H1 (cell line): ENCODE measurements at regions not wholly inside any gene's neighbourhood (a gene's known extent, or its start where the extent isn't known, plus 50 kb on each side); places are given as distances from the start of the nearest gene placed in this dataset.

Source experiments
- CTCF ChIA-PET: fragments of 300-600 bp; sonication (Branson Sonifier 250); formaldehyde crosslinking; loops from one replicate; lab custom pipeline; 2021; ENCODE audit not compliant: partially characterized antibody; lab: Charles Lee
- POLR2A ChIA-PET: fragments of 300-600 bp; sonication (Branson Sonifier 250); formaldehyde crosslinking; loops from one replicate; lab custom pipeline; 2021; ENCODE audit warnings: inconsistent platforms; ENCODE audit not compliant: partially characterized antibody; lab: Charles Lee
- DNase-seq, 2 experiments: peaks; one replicate each; pipeline versions ENCODE4 v3.0.0 to v3.0.0-alpha.2; 2010 to 2022; ENCODE audit warnings: low spot score in 2 of 2, low read depth in 1 of 2, mixed read lengths in 1 of 2
- FAIRE-seq: peaks from 2 replicates; lab custom pipeline; 2011; peaks lifted over from hg19 to GRCh38; lab: Jason Lieb, UNC
- H2AFZ ChIP-seq: 2 replicates; pipeline ENCODE4 v1.8.1; 2012; ENCODE audit warnings: low read length, inconsistent platforms
- H2AK5ac ChIP-seq: 2 replicates; pipeline ENCODE4 v1.6.1; 2013; ENCODE audit warnings: low read depth, low read length
- H2BK120ac ChIP-seq: replicated peaks from 2 replicates; pipeline ENCODE3; 2013; ENCODE audit warnings: low read depth, low read length, inconsistent platforms
- H2BK12ac ChIP-seq: 2 replicates; pipeline ENCODE4 v1.6.1; 2013; ENCODE audit warnings: low read depth, low read length
- H2BK15ac ChIP-seq: 2 replicates; pipeline ENCODE4 v1.6.1; 2013; ENCODE audit warnings: low read length
- H2BK20ac ChIP-seq: 2 replicates; pipeline ENCODE4 v1.6.1; 2013; ENCODE audit warnings: low read length
- H2BK5ac ChIP-seq: 2 replicates; pipeline ENCODE4 v1.6.1; 2013; ENCODE audit warnings: low read depth, low read length
- H3K14ac ChIP-seq: 2 replicates; pipeline ENCODE4 v1.6.1; 2013; ENCODE audit warnings: inconsistent platforms; ENCODE audit not compliant: insufficient read length
- H3K18ac ChIP-seq: 2 replicates; pipeline ENCODE4 v1.6.1; 2013; ENCODE audit warnings: low read length; ENCODE audit errors: extremely low read depth
- H3K23ac ChIP-seq: 2 replicates; pipeline ENCODE4 v1.6.1; 2013; ENCODE audit warnings: inconsistent platforms; ENCODE audit not compliant: insufficient read length
- H3K23me2 ChIP-seq: 2 replicates; pipeline ENCODE4 v1.6.1; 2013; ENCODE audit warnings: low read depth, low read length
- H3K27ac ChIP-seq: 2 replicates; pipeline ENCODE4 v1.6.1; 2011; ENCODE audit warnings: low read depth, low read length, inconsistent platforms
- H3K27me3 ChIP-seq, 4 experiments: replicated peaks in 1 of 4; 1 replicate in 1 of 4; 2 replicates in 3 of 4; pipeline versions ENCODE4 v1.6.1 to v1.8.1; 2011 to 2013; ENCODE audit warnings: low read length in 3 of 4, mild to moderate bottlenecking in 3 of 4, inconsistent platforms in 2 of 4, mixed read lengths in 2 of 4, moderate library complexity in 1 of 4; ENCODE audit not compliant: control insufficient read depth in 3 of 4, insufficient read depth in 3 of 4; ENCODE audit errors: extremely low read depth in 1 of 4
- H3K36me3 ChIP-seq, 4 experiments: 2 replicates each; pipeline versions ENCODE4 v1.6.1 to v1.8.1; 2011 to 2013; ENCODE audit warnings: mild to moderate bottlenecking in 4 of 4, low read length in 3 of 4, moderate library complexity in 2 of 4, control low read depth in 1 of 4, inconsistent platforms in 1 of 4; ENCODE audit not compliant: insufficient read depth in 4 of 4, control insufficient read depth in 2 of 4
- H3K4ac ChIP-seq: replicated peaks from 2 replicates; pipeline ENCODE3; 2013; ENCODE audit warnings: low read length, low read depth, mixed read lengths, inconsistent platforms; ENCODE audit not compliant: insufficient read length
- H3K4me1 ChIP-seq, 4 experiments: replicated peaks in 1 of 4; 1 replicate in 1 of 4; 2 replicates in 3 of 4; pipeline versions ENCODE4 v1.6.1 to v1.8.1; 2011 to 2013; ENCODE audit warnings: low read length in 3 of 4, inconsistent platforms in 2 of 4, mixed read lengths in 1 of 4; ENCODE audit not compliant: insufficient read depth in 4 of 4, control insufficient read depth in 3 of 4
- H3K4me2 ChIP-seq, 2 experiments: 2 replicates each; pipeline versions ENCODE4 v1.6.1 to v1.8.1; 2011 to 2013; ENCODE audit warnings: low read depth in 2 of 2, low read length in 2 of 2, control low read depth in 1 of 2, inconsistent platforms in 1 of 2, mild to moderate bottlenecking in 1 of 2; ENCODE audit not compliant: insufficient read depth in 1 of 2
- H3K4me3 ChIP-seq, 4 experiments: fragments of 200-600, 300-600 bp in 1 of 4; sonication (generic), shearing (Covaris generic), sonication (Bioruptor Twin) in 1 of 4; 2 replicates each; pipeline versions ENCODE4 v1.5.1 to v1.8.1; 2011 to 2016; ENCODE audit warnings: low read length in 4 of 4, low read depth in 3 of 4, control low read depth in 2 of 4, inconsistent platforms in 2 of 4, mild to moderate bottlenecking in 2 of 4, mixed read lengths in 1 of 4, moderate library complexity in 1 of 4; ENCODE audit not compliant: insufficient read depth in 2 of 4; ENCODE audit errors: extremely low read depth in 1 of 4
- H3K56ac ChIP-seq: replicated peaks from 2 replicates; pipeline ENCODE3; 2013; ENCODE audit warnings: low read depth, mild to moderate bottlenecking, mixed read lengths, low read length, inconsistent platforms; ENCODE audit not compliant: insufficient read length
- H3K79me1 ChIP-seq: 2 replicates; pipeline ENCODE4 v1.6.1; 2013; ENCODE audit warnings: low read depth, low read length, control low read depth
- H3K79me2 ChIP-seq, 2 experiments: 2 replicates each; pipeline versions ENCODE4 v1.6.1 to v1.8.1; 2012 to 2013; ENCODE audit warnings: low read length in 2 of 2, mild to moderate bottlenecking in 2 of 2, inconsistent platforms in 1 of 2; ENCODE audit not compliant: insufficient read depth in 2 of 2, control insufficient read depth in 1 of 2
- H3K9ac ChIP-seq, 4 experiments: replicated peaks in 1 of 4; 1 replicate in 1 of 4; 2 replicates in 3 of 4; pipeline versions ENCODE4 v1.6.1 to v1.8.1; 2011 to 2013; ENCODE audit warnings: low read depth in 3 of 4, low read length in 3 of 4, control low read depth in 2 of 4, mild to moderate bottlenecking in 2 of 4, moderate library complexity in 2 of 4, inconsistent platforms in 1 of 4; ENCODE audit errors: extremely low read depth in 1 of 4
- H3K9me3 ChIP-seq, 2 experiments: 2 replicates each; pipeline versions ENCODE4 v1.6.1 to v1.8.1; 2012 to 2013; ENCODE audit warnings: mild to moderate bottlenecking in 2 of 2, moderate library complexity in 2 of 2, control low read depth in 1 of 2, inconsistent platforms in 1 of 2, low read depth in 1 of 2, low read length in 1 of 2, mixed read lengths in 1 of 2; ENCODE audit not compliant: insufficient read depth in 2 of 2
- H4K20me1 ChIP-seq, 2 experiments: replicated peaks in 1 of 2; 2 replicates each; pipeline versions ENCODE3 to v1.8.1; 2011 to 2013; ENCODE audit warnings: inconsistent platforms in 2 of 2, low read length in 2 of 2, mild to moderate bottlenecking in 1 of 2; ENCODE audit not compliant: insufficient read depth in 2 of 2, control insufficient read depth in 1 of 2
- H4K5ac ChIP-seq: 2 replicates; pipeline ENCODE4 v1.6.1; 2013; ENCODE audit warnings: low read length, low read depth, mixed read lengths, inconsistent platforms; ENCODE audit not compliant: insufficient read length
- H4K8ac ChIP-seq: 2 replicates; pipeline ENCODE4 v1.8.0; 2013; ENCODE audit warnings: mild to moderate bottlenecking, moderate library complexity, low read length, inconsistent platforms; ENCODE audit not compliant: insufficient read depth; ENCODE audit errors: extremely low read depth
- H4K91ac ChIP-seq: replicated peaks from 2 replicates; pipeline ENCODE3; 2013; ENCODE audit warnings: low read length, mixed read lengths, inconsistent platforms; ENCODE audit not compliant: insufficient read length
- BCL11A ChIP-seq, 2 experiments: IDR thresholded peaks; one replicate each; pipeline ENCODE4 v1.6.1; 2011; ENCODE audit warnings: low read depth in 2 of 2, low read length in 2 of 2, mild to moderate bottlenecking in 2 of 2

DNA sequence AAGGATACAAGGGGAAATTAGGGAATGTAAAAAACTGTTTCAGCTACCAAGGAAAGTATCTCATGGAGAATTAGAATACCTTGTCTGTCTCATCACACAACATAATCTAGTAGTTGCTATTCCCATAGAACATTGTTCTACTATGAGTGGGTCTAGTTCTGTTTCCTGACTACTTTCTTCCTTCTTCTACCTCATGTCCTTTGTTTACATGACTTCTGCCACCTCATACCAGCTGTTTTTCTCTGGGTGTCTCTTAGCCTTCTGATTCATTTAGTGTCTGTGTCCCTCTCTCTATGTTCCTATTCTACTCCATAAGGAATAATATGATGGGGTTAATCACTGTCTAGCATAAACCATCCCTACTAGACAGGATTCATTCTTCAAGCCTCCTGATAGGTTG is 887.3 kb downstream of the DIAPH3 start:
- Histone ChIP-seq H2AK5ac (no peak overlapping the region), H3K4me3 (no peak overlapping the region), H2BK15ac (no peak overlapping the region), H4K5ac (no peak overlapping the region), H3K79me2 (no peaks in the 10 kb centered on the region), H3K56ac (no peak overlapping the region), H3K14ac (no peak overlapping the region), H2BK20ac (no peak overlapping the region), H3K9ac (no peak overlapping the region), H3K18ac (no peak overlapping the region), H2BK120ac (no peak overlapping the region), H2BK12ac (no peak overlapping the region), H4K8ac (no peak overlapping the region), H2AFZ (no peak overlapping the region), H4K20me1 (no peaks in the 10 kb centered on the region), H3K27me3 (no peaks in the 10 kb centered on the region; a peak in 2 of 7 replicates), H3K36me3 (no peaks in the 10 kb centered on the region), H3K4ac (no peak overlapping the region), H3K27ac (no peak overlapping the region), H3K23me2 (no peaks in the 10 kb centered on the region), H2BK5ac (no peak overlapping the region), H3K79me1 (no peaks in the 10 kb centered on the region), H3K9me3 (no peaks in the 10 kb centered on the region), H3K4me2 (no peak overlapping the region), H3K23ac (no peak overlapping the region), H4K91ac (no peak overlapping the region), H3K4me1 (no peaks in the 10 kb centered on the region)
- FAIRE-seq (no peak), DNase-seq (no peak)
- ChIA-PET POLR2A (no interaction called here), CTCF (interaction anchor here (1.5 to 1.7 kb wide), 2 partner anchors 9 to 42 kb away, joined by 4 to 6 read pairs; no protein-coding TSS in a partner anchor)
- no peak for TF ChIP-seq BCL11A (IDR thresholded peaks at IDR 0.05; ENCODE audit: low read depth in 2 of 2, low read length in 2 of 2)
